HG03460 (cell line): ENCODE measurements at regions not wholly inside any gene's neighbourhood (a gene's known extent, or its start where the extent isn't known, plus 50 kb on each side); places are given as distances from the start of the nearest gene placed in this dataset.

Experiments
- ATAC-seq: cut with Tn5 transposase; IDR thresholded peaks from one replicate; pipeline ENCODE4 v1.9.1; 2021; ENCODE audit not compliant: unreplicated experiment

- ATAC-seq, result no peak
These were observed 1104.8 kb upstream of the C9orf72 start for GRCh38 chr9:28678097-28678496.

- ATAC-seq, result no peak
These were observed 1114.9 kb upstream of the C9orf72 start for GRCh38 chr9:28688172-28688571.

- no peak for ATAC-seq
These were observed 1118.7 kb upstream of the C9orf72 start for GRCh38 chr9:28692012-28692411.

- ATAC-seq, result no peak
These were observed 1123.7 kb upstream of the C9orf72 start for GRCh38 chr9:28696960-28697359.

- no peak for ATAC-seq
These were observed 1126.4 kb upstream of the C9orf72 start for GRCh38 chr9:28699632-28700031.

- no peak for ATAC-seq
These were observed 1134.3 kb upstream of the C9orf72 start for GRCh38 chr9:28707616-28708015.

GRCh38 chr9:28714188-28714587 is 1140.9 kb upstream of the C9orf72 start:
- no peak for ATAC-seq

GRCh38 chr9:28718226-28718625 is 1144.9 kb upstream of the C9orf72 start:
- ATAC-seq, result no peak

GRCh38 chr9:28720746-28721145 is 1147.5 kb upstream of the C9orf72 start:
- ATAC-seq, result no peak

GRCh38 chr9:28730111-28730510 is 1156.8 kb upstream of the C9orf72 start:
- no peak for ATAC-seq

GRCh38 chr9:28735738-28736342 is 1162.6 kb upstream of the C9orf72 start:
- ATAC-seq, result no peak

GRCh38 chr9:28741459-28741858 is 1168.2 kb upstream of the C9orf72 start:
- ATAC-seq, result no peak

GRCh38 chr9:28747351-28747985 is 1174.2 kb upstream of the C9orf72 start:
- ATAC-seq, result no peak

- no peak for ATAC-seq
These were observed 1176.9 kb upstream of the C9orf72 start for GRCh38 chr9:28750136-28750535.

- no peak for ATAC-seq
These were observed 1185.1 kb upstream of the C9orf72 start for GRCh38 chr9:28758341-28758740.

- no peak for ATAC-seq
These were observed 1185.7 kb upstream of the C9orf72 start for GRCh38 chr9:28758971-28759370.

GRCh38 chr9:28762167-28762566 is 1188.9 kb upstream of the C9orf72 start:
- no peak for ATAC-seq

- no peak for ATAC-seq
These were observed 1191.3 kb upstream of the C9orf72 start for GRCh38 chr9:28764532-28764931.

- no peak for ATAC-seq
These were observed 1196.9 kb upstream of the C9orf72 start for GRCh38 chr9:28770226-28770625.

GRCh38 chr9:28770827-28771226 is 1197.5 kb upstream of the C9orf72 start:
- ATAC-seq, result no peak

GRCh38 chr9:28774433-28775235 is 1201.4 kb upstream of the C9orf72 start:
- no peak for ATAC-seq

GRCh38 chr9:28779243-28779642 is 1206.0 kb upstream of the C9orf72 start:
- ATAC-seq, result no peak
